ENCODE measurements at regions not wholly inside any gene's neighbourhood (a gene's known extent, or its start where the extent isn't known, plus 50 kb on each side); places are given as distances from the start of the nearest gene placed in this dataset.

GRCh38 chr11:128262463-128263345 is 324.7 kb downstream of the ETS1 start:
- TF ChIP-seq POLR2AphosphoS5 (IDR thresholded peaks at IDR 0.05; ENCODE audit: low read depth, low read length), result no peak
- TF ChIP-seq TAF1 (IDR thresholded peaks at IDR 0.05; ENCODE audit: borderline replicate concordance, low read depth, low read length), result no peak
- no peak for TF ChIP-seq POLR2A (IDR thresholded peaks at IDR 0.05; ENCODE audit: low read depth, low read length)
